ENCODE measurements at regions not wholly inside any gene's neighbourhood (a gene's known extent, or its start where the extent isn't known, plus 50 kb on each side); places are given as distances from the start of the nearest gene placed in this dataset.

- DNase-seq (ENCODE audit: low spot score) = no peak
- intact Hi-C loops (cut with DNase I) = no loop called here
Measured at GRCh38 chr4:100288161-100288560, 97.9 kb upstream of the DDIT4L start.

GRCh38 chr4:100287534-100287933 is 97.3 kb upstream of the DDIT4L start:
- no peak for DNase-seq (ENCODE audit: low spot score)
- intact Hi-C loops (cut with DNase I) = no loop called here

- intact Hi-C loops (cut with DNase I) = no loop called here
- no peak for DNase-seq (ENCODE audit: low spot score)
Measured at GRCh38 chr4:100286636-100287035, 96.4 kb upstream of the DDIT4L start.

DNA sequence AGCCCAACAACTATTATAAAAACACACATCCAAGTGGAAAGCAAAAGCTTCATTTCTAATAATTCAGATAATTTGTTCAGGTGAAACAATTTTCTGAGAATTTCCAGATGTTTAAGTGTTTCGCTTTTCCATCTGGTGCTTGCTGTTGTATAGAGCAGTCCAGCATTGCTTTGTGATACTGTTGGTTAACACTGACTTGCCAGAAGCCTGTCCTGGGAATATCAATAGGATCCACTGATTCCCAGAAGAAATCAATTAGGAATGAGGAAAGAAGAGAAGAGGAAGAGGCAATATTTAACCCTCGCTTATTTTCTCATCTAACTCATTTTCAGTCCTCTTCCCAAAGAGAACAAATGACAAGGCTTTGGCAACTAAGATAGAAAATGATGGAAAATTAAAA is 94.9 kb upstream of the DDIT4L start:
- intact Hi-C loops (cut with DNase I) = no loop called here

GRCh38 chr4:100284129-100284880 is 94.0 kb upstream of the DDIT4L start:
- no peak for DNase-seq (ENCODE audit: low spot score)
- intact Hi-C loops (cut with DNase I) = no loop called here

More for the DNA sequence above, 94.9 kb upstream of the DDIT4L start:
- DNase-seq (ENCODE audit: low spot score) = no peak

DNA sequence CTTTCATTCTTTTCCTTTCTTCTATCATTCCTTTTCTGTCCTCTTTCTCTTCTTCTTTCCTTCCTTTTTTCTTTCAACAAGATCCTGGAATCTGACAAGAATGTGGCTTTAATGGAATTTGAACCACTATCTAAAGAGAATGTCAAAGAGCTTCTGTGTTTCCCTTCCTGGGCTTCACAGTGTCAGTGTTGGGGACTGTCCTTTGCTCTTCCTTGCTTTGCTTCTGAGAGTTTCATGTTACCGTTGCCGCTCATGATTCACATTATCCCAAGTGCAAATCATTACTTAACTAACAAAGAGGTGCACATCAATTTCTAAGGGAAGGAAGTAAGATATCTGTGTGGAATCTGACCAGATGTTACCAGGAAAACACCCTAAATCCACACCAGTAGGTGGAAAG is 90.5 kb upstream of the DDIT4L start:
- intact Hi-C loops (cut with DNase I) = no loop called here

DNA sequence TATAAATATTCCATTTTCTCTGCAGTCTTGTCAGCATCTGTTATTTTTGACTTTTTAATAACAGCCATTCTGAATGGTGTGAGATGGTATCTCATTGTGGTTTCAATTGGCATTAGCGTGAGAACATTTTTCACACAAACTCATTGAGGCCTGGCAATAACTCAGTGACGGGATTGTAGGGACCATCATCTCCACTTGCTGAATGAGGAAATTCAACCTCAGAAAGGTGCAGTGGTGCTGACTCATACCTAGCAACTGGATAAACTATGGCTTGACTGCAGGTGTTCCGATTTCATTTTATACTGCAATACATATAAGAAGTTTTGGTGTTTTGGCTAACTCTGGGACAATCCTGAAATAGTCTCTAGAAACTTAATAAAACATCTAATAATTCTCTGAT is 88.3 kb upstream of the DDIT4L start:
- no peak for DNase-seq (ENCODE audit: low spot score)
- intact Hi-C loops (cut with DNase I) = no loop called here

More for the DNA sequence above, 90.5 kb upstream of the DDIT4L start:
- DNase-seq (ENCODE audit: low spot score) = no peak

- no peak for DNase-seq (ENCODE audit: low spot score)
- intact Hi-C loops (cut with DNase I) = no loop called here
Measured at GRCh38 chr4:100269446-100269845, 79.2 kb upstream of the DDIT4L start.

GRCh38 chr4:100268789-100269188 is 78.5 kb upstream of the DDIT4L start:
- intact Hi-C loops (cut with DNase I) = no loop called here
- DNase-seq (ENCODE audit: low spot score) = no peak

DNA sequence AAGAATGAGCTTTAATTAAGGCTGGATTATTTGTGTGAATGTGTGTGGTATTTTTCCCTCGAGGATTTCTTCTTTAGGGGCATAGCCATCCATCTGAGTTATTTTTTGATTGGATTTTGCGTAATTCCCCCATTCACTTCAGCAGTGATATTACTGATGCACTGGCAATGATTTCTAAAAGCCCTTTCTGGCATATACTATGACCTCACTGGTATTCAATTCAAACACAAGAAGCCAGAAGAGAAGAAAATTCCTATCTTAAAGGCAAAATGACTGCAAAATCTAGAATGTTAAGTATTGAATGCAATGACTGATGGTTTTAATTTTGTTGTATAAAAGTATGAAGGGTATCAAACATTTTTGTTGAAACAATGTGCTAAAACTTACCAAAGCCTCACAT is 71.1 kb upstream of the DDIT4L start:
- DNase-seq (ENCODE audit: low spot score) = no peak
- intact Hi-C loops (cut with DNase I) = no loop called here

- no peak for DNase-seq (ENCODE audit: low spot score)
- intact Hi-C loops (cut with DNase I) = no loop called here
Measured at GRCh38 chr4:100258675-100259074, 68.4 kb upstream of the DDIT4L start.

- intact Hi-C loops (cut with DNase I) = no loop called here
Measured at GRCh38 chr4:100257567-100257966, 67.3 kb upstream of the DDIT4L start.

DNA sequence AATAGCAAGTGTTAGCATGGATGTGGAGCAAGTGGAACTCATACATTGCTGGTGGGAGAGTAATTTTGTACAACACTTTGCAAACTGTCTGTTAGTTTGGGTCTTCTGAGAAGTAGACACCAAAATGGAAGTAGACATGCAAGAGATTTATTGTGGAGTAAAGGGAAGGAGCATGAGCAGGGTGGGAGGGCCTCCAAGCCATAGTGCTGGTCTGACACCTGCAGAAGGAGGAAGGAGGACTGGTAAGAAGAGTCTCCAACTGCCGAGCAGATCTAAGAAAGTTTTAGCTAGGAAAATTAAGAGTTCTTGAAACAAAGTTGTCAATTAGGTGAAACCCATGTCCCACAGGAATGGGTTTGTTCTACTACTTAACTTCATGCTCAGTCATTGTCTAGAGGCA is 64.0 kb upstream of the DDIT4L start:
- no peak for DNase-seq (ENCODE audit: low spot score)
- intact Hi-C loops (cut with DNase I) = no loop called here

More at GRCh38 chr4:100257567-100257966, 67.3 kb upstream of the DDIT4L start:
- DNase-seq (ENCODE audit: low spot score) = no peak

- intact Hi-C loops (cut with DNase I) = no loop called here
- DNase-seq (ENCODE audit: low spot score) = no peak
Measured at GRCh38 chr4:100248476-100248875, 58.2 kb upstream of the DDIT4L start.

GRCh38 chr4:100246697-100247096 is 56.4 kb upstream of the DDIT4L start:
- intact Hi-C loops (cut with DNase I) = no loop called here
- no peak for DNase-seq (ENCODE audit: low spot score)

DNA sequence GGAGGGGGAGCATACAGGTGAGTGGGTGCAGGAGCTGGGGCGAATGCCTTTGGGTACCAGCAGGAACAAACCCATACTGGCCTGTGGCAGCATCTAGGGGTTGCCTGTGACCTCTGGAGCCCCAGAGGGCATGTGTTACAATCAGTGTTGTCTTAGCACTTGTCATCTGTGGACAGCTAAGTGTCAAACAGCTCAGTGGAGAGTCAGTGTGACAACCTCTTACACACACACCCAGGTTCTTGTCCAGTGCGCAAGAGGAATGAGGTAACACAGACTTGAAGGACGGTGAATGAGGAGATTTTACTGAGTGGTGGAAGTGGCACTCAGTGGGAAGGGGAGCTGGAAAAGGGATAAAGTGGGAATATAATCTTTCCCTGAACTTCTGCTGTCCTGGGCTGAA is 54.1 kb upstream of the DDIT4L start:
- DNase-seq (ENCODE audit: low spot score) = no peak
- intact Hi-C loops (cut with DNase I) = no loop called here
